ENCODE measurements at regions not wholly inside any gene's neighbourhood (a gene's known extent, or its start where the extent isn't known, plus 50 kb on each side); places are given as distances from the start of the nearest gene placed in this dataset.

DNA sequence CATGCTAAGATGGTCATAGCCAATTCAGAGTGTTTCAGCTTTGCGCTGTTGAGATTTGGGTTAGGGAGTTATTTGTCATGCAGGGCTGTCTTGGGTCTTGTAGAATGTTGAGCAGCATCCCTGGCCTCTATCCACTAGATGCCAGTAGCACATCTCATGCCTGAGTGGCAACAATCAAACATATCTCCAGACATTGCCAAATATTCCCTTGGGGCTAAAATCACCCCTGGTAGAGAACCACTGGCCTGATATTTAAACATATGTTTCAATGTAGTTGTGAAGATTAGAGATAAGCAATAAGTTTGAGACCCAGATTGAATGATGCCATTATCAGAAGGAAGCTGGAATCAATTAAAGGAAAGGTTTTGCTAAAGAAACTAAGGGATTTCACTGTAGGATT lies 463.3 kb downstream of the DOK5 start:
- TF ChIP-seq, protein P1, sequence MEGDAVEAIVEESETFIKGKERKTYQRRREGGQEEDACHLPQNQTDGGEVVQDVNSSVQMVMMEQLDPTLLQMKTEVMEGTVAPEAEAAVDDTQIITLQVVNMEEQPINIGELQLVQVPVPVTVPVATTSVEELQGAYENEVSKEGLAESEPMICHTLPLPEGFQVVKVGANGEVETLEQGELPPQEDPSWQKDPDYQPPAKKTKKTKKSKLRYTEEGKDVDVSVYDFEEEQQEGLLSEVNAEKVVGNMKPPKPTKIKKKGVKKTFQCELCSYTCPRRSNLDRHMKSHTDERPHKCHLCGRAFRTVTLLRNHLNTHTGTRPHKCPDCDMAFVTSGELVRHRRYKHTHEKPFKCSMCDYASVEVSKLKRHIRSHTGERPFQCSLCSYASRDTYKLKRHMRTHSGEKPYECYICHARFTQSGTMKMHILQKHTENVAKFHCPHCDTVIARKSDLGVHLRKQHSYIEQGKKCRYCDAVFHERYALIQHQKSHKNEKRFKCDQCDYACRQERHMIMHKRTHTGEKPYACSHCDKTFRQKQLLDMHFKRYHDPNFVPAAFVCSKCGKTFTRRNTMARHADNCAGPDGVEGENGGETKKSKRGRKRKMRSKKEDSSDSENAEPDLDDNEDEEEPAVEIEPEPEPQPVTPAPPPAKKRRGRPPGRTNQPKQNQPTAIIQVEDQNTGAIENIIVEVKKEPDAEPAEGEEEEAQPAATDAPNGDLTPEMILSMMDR (IDR thresholded peaks at IDR 0.05), result no peak
- TF ChIP-seq POLR2AphosphoS5 (IDR thresholded peaks at IDR 0.05) (no peak), POLR2A (IDR thresholded peaks at IDR 0.05) (no peak), EP300 (IDR thresholded peaks at IDR 0.05) (no peak)
- 86 to 94% methylated on average over 1 of the region's 1 CpG for WGBS, 2 donors (ENCODE audit: low coverage in 1 of 2)

GRCh38 chr20:54933212-54933904 lies 458.0 kb downstream of the DOK5 start:
- Histone ChIP-seq H3K36me3 (no peaks in the 10 kb centered on the region), H3K27ac (no peak overlapping the region), H3K4me3 (no peak overlapping the region), H3K9me3 (no peaks in the 10 kb centered on the region), H3K27me3 (no peaks in the 10 kb centered on the region), H3K4me1 (no peaks in the 10 kb centered on the region)
- no peak for TF ChIP-seq POLR2A (IDR thresholded peaks at IDR 0.05)
- TF ChIP-seq, protein P1 (IDR thresholded peaks at IDR 0.05), result no peak
- TF ChIP-seq EP300 (IDR thresholded peaks at IDR 0.05), result no peak
- TF ChIP-seq POLR2AphosphoS5 (IDR thresholded peaks at IDR 0.05), result no peak
- no peak for ATAC-seq
- 93 to 94% methylated on average over 2 to 3 of the region's 3 CpGs for WGBS, 2 donors (ENCODE audit: low coverage in 1 of 2)

More for the DNA sequence above, 463.3 kb downstream of the DOK5 start:
- no peak for ATAC-seq
- Histone ChIP-seq H3K27ac (no peak overlapping the region), H3K4me3 (no peak overlapping the region), H3K27me3 (no peaks in the 10 kb centered on the region), H3K9me3 (no peaks in the 10 kb centered on the region), H3K36me3 (no peaks in the 10 kb centered on the region), H3K4me1 (no peaks in the 10 kb centered on the region)

DNA sequence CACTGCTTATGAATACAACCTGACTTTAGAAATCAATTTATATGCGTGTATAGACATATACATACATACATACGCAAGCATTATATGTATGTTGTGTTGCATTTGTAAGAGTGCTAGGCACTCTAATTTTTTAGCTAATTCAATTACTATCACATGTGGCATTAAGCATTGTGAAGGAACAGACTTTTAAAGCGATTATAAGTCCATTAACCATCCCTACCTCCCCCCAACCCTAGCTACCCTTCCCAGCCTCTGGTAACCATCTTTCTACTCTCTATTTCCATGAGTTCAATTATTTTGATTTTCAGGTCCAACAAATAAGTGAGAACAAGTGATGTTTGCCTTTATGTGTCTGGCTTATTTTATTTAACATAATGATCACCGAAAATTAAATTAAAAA lies 453.8 kb downstream of the DOK5 start:
- no peak for ATAC-seq
- no peaks in the 10 kb centered on the region for H3K9me3 ChIP-seq
- WGBS, 2 donors (ENCODE audit: low coverage in 1 of 2), result 66 to 75% methylated on average over 4 of the region's 4 CpGs
- no peak overlapping the region for H3K27ac ChIP-seq
- no peaks in the 10 kb centered on the region for H3K4me1 ChIP-seq
- no peaks in the 10 kb centered on the region for H3K36me3 ChIP-seq
- H3K27me3 ChIP-seq, result no peaks in the 10 kb centered on the region
- no peak for TF ChIP-seq POLR2A (IDR thresholded peaks at IDR 0.05)
- TF ChIP-seq POLR2AphosphoS5 (IDR thresholded peaks at IDR 0.05), result no peak
- TF ChIP-seq, protein P1 (IDR thresholded peaks at IDR 0.05), result no peak
- TF ChIP-seq EP300 (IDR thresholded peaks at IDR 0.05), result no peak
- H3K4me3 ChIP-seq, result no peak overlapping the region

DNA sequence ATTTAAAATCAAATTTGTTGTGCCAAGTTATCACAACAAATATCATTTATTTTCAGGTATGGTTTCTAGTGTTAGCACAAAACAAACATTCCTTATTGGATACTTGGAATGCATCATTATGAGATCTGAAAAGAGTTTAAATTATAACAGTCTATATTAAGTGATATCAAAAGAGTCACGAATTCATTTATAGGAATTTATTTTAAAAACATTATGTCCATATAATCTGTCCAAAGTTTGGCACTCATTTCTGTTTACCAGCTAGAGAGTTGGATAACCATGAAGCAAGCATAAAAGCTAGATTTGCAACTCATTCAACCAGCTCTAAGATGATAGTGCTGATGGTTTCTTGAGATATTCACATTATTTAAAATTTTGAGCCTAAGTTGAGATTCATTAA lies 453.2 kb downstream of the DOK5 start:
- TF ChIP-seq POLR2AphosphoS5 (IDR thresholded peaks at IDR 0.05) (no peak), POLR2A (IDR thresholded peaks at IDR 0.05) (no peak), EP300 (IDR thresholded peaks at IDR 0.05) (no peak)
- TF ChIP-seq, protein P1 (IDR thresholded peaks at IDR 0.05), result no peak
- ATAC-seq, result no peak
- Histone ChIP-seq H3K27me3 (no peaks in the 10 kb centered on the region), H3K9me3 (no peaks in the 10 kb centered on the region), H3K4me3 (no peak overlapping the region), H3K36me3 (no peaks in the 10 kb centered on the region), H3K27ac (no peak overlapping the region), H3K4me1 (no peaks in the 10 kb centered on the region)
- 70 to 76% methylated on average over 1 of the region's 1 CpG for WGBS, 2 donors (ENCODE audit: low coverage in 1 of 2)

DNA sequence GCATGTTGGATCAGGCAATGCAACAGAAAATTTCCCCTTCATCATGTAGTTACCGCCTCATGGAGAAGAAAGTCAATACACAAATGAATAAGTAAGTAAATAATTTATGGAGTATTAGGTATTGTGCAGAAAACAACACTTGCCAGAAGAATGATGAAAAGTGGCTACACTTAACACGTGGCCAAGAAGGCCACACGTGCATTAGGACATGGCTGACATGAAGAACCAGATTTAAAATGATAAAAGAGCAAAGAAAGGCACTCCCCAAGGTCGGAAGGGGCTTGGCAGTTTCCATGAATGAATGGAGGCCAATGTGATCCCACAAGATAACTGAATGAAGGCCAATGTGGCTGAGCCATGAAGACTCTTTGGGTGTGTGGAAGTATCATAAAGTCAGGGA lies 447.2 kb downstream of the DOK5 start:
- Histone ChIP-seq H3K4me1 (no peaks in the 10 kb centered on the region), H3K4me3 (no peak overlapping the region), H3K27me3 (no peaks in the 10 kb centered on the region), H3K36me3 (no peaks in the 10 kb centered on the region), H3K27ac (no peak overlapping the region), H3K9me3 (no peaks in the 10 kb centered on the region)
- 46 to 69% methylated on average over 4 of the region's 4 CpGs for WGBS, 2 donors (ENCODE audit: low coverage in 1 of 2)
- ATAC-seq, result no peak
- TF ChIP-seq POLR2AphosphoS5 (IDR thresholded peaks at IDR 0.05) (no peak), POLR2A (IDR thresholded peaks at IDR 0.05) (no peak), EP300 (IDR thresholded peaks at IDR 0.05) (no peak)
- TF ChIP-seq, protein P1 (IDR thresholded peaks at IDR 0.05), result no peak
